HepG2 (cell line): ENCODE measurements at regions not wholly inside any gene's neighbourhood (a gene's known extent, or its start where the extent isn't known, plus 50 kb on each side); places are given as distances from the start of the nearest gene placed in this dataset.

Experiments used
- ATAC-seq: fragments of 200-7000 bp; cut with Tn5 transposase; 3 replicates; pipeline ENCODE4 v1.9.1; 2020; ENCODE audit warnings: mild to moderate bottlenecking, moderate library complexity
- BruUV-seq: library from RNA; stranded (reverse); fragments of 400-500 nt; replicated peaks from 2 replicates; lab custom pipeline; 2021; lab: Mats Ljungman, UMichigan
- CTCF ChIA-PET: fragments of 300-600 bp; formaldehyde crosslinking; extraction: SDS; loops from one replicate; lab custom pipeline; 2021; ENCODE audit warnings: low total read pairs, inconsistent platforms, low intra/inter-chr PET ratio; lab: Yijun Ruan, JAX
- POLR2A ChIA-PET: fragments of 350-600 bp; sonication (Branson Sonifier 250); formaldehyde crosslinking; loops from one replicate; lab custom pipeline; 2020; ENCODE audit warnings: antibody characterized with exemption, inconsistent platforms; lab: Yijun Ruan, JAX
- DNase-seq: peaks from one replicate; pipeline ENCODE4 v3.0.0-alpha.2; 2015; ENCODE audit warnings: low spot score
- FAIRE-seq: peaks from 3 replicates; lab custom pipeline; 2011; peaks lifted over from hg19 to GRCh38; lab: Jason Lieb, UNC
- H2AFZ ChIP-seq: one replicate; pipeline ENCODE4 v1.6.1; 2011; ENCODE audit warnings: low read length, inconsistent platforms
- H3K27ac ChIP-seq: fragments of 300-600 bp; 3 replicates; pipeline ENCODE4 v1.8.0; 2011; ENCODE audit warnings: mixed run types, mild to moderate bottlenecking, mixed read lengths, low read length, inconsistent platforms; ENCODE audit not compliant: insufficient read depth; ENCODE audit errors: extremely low read length
- H3K27me3 ChIP-seq, 2 experiments: fragments of 200-600 bp in 1 of 2; 2 replicates in 1 of 2; 3 replicates in 1 of 2; pipeline versions ENCODE4 v1.6.0 to v1.8.0; 2011; ENCODE audit warnings: low read length in 2 of 2, mild to moderate bottlenecking in 2 of 2, moderate library complexity in 2 of 2, inconsistent platforms in 1 of 2; ENCODE audit not compliant: insufficient read depth in 2 of 2, control insufficient read depth in 1 of 2
- H3K36me3 ChIP-seq, 2 experiments: fragments of 200-600 bp in 1 of 2; replicated peaks in 1 of 2; 2 replicates in 1 of 2; 3 replicates in 1 of 2; pipeline versions ENCODE4 v1.5.1 to v1.8.0; 2011; ENCODE audit warnings: low read length in 2 of 2, inconsistent platforms in 1 of 2; ENCODE audit not compliant: insufficient read depth in 2 of 2, control insufficient read depth in 1 of 2
- H3K4me1 ChIP-seq: 2 replicates; pipeline ENCODE4 v1.5.1; 2012; ENCODE audit warnings: low read length, inconsistent platforms; ENCODE audit not compliant: insufficient read depth
- H3K4me2 ChIP-seq: 2 replicates; pipeline ENCODE4 v1.6.0; 2011; ENCODE audit warnings: low read depth, low read length, inconsistent platforms
- H3K4me3 ChIP-seq, 3 experiments: fragments of 200-600 bp in 1 of 3; sonication (generic), shearing (Covaris generic) in 1 of 3; replicated peaks in 1 of 3; 2 replicates each; pipeline ENCODE4 v1.5.1; 2011 to 2016; ENCODE audit warnings: low read length in 3 of 3, inconsistent platforms in 2 of 3, low read depth in 2 of 3, mild to moderate bottlenecking in 2 of 3, control low read depth in 1 of 3, mixed read lengths in 1 of 3; ENCODE audit not compliant: insufficient read depth in 1 of 3
- H3K79me2 ChIP-seq: one replicate; pipeline ENCODE4 v1.6.1; 2011; ENCODE audit warnings: low read length, inconsistent platforms; ENCODE audit not compliant: insufficient read depth
- H3K9ac ChIP-seq: 2 replicates; pipeline ENCODE4 v1.6.0; 2011; ENCODE audit warnings: mild to moderate bottlenecking, low read depth, low read length, inconsistent platforms; ENCODE audit not compliant: insufficient read depth
- H3K9me3 ChIP-seq: 2 replicates; pipeline ENCODE4 v1.5.1; 2012; ENCODE audit warnings: mild to moderate bottlenecking, low read length
- H4K20me1 ChIP-seq: 2 replicates; pipeline ENCODE4 v1.6.0; 2011; ENCODE audit warnings: inconsistent platforms, mild to moderate bottlenecking, low read length, moderate library complexity; ENCODE audit not compliant: insufficient read depth
- HDAC1 ChIP-seq: sonication (generic); formaldehyde crosslinking; IDR thresholded peaks from 2 replicates; pipeline ENCODE4 v1.5.1; 2020; ENCODE audit warnings: mild to moderate bottlenecking, missing genetic modification reagents
- HOXA7 ChIP-seq: sonication (generic); formaldehyde crosslinking; IDR thresholded peaks from 2 replicates; pipeline ENCODE4 v1.8.1; 2022; ENCODE audit warnings: mild to moderate bottlenecking, missing genetic modification reagents, moderate library complexity
- NBN ChIP-seq: fragments of 450-650 bp; conservative IDR thresholded peaks from 2 replicates; pipeline ENCODE4 v1.6.1; 2017
- PAX8 ChIP-seq: sonication (generic); formaldehyde crosslinking; IDR thresholded peaks from 2 replicates; pipeline ENCODE4 v1.8.0; 2022; ENCODE audit warnings: mild to moderate bottlenecking, missing genetic modification reagents, borderline replicate concordance
- STAG1 ChIP-seq: sonication (generic); formaldehyde crosslinking; IDR thresholded peaks from 2 replicates; pipeline ENCODE4 v1.4.0; 2020; ENCODE audit warnings: missing genetic modification reagents
- ZBTB7B ChIP-seq: sonication (generic); formaldehyde crosslinking; IDR thresholded peaks from 2 replicates; pipeline ENCODE4 v1.4.0; 2020; ENCODE audit warnings: missing genetic modification reagents
- ZNF12 ChIP-seq: sonication (generic); formaldehyde crosslinking; IDR thresholded peaks from 2 replicates; pipeline ENCODE4 v1.5.0; 2020; ENCODE audit warnings: missing genetic modification reagents
- ZNF296 ChIP-seq: sonication (generic); formaldehyde crosslinking; conservative IDR thresholded peaks from 2 replicates; pipeline ENCODE4 v1.5.0; 2020; ENCODE audit warnings: mild to moderate bottlenecking, missing genetic modification reagents
- ZNF652 ChIP-seq: IDR thresholded peaks from 2 replicates; pipeline ENCODE4 v1.6.1; 2016; ENCODE audit warnings: low read depth, borderline replicate concordance
- ZNF772 ChIP-seq: sonication (generic); formaldehyde crosslinking; IDR thresholded peaks from 2 replicates; pipeline ENCODE4 v1.5.0; 2020; ENCODE audit warnings: mild to moderate bottlenecking, missing genetic modification reagents
- WGBS: methylation state at CpG from one replicate; pipeline ENCODE4 v1.1.6; 2017; ENCODE audit warnings: low lambda C conversion rate; 5-methylcytosine and 5-hydroxymethylcytosine counted together
- in situ Hi-C: cut with HindIII; loops from 2 replicates; pipeline ENCODE4 v1.10.0; 2017; ENCODE audit warnings: low pct_unique_long_range_greater_than_20kb; ENCODE audit not compliant: extremely low pct_ligation_motif_present
- intact Hi-C: fragments of 100-400 bp; cut with micrococcal nuclease; formaldehyde crosslinking; loops from one replicate; pipeline ENCODE4 v1.10.0; 2022; ENCODE audit not compliant: unreplicated experiment
- TF ChIP-seq, protein P1 (sequence below): sonication (generic); formaldehyde crosslinking; IDR thresholded peaks from 2 replicates; pipeline ENCODE4 v1.4.0; 2020; ENCODE audit warnings: missing genetic modification reagents
- TF ChIP-seq, protein P2 (sequence below): sonication (generic); formaldehyde crosslinking; IDR thresholded peaks from 2 replicates; pipeline ENCODE4 v1.5.1; 2020; ENCODE audit warnings: missing genetic modification reagents, mild to moderate bottlenecking, borderline replicate concordance
- TF ChIP-seq, protein P3 (sequence below): sonication (generic); formaldehyde crosslinking; IDR thresholded peaks from 2 replicates; pipeline ENCODE4 v1.9.0; 2022; ENCODE audit warnings: low read depth, missing genetic modification reagents

DNA sequence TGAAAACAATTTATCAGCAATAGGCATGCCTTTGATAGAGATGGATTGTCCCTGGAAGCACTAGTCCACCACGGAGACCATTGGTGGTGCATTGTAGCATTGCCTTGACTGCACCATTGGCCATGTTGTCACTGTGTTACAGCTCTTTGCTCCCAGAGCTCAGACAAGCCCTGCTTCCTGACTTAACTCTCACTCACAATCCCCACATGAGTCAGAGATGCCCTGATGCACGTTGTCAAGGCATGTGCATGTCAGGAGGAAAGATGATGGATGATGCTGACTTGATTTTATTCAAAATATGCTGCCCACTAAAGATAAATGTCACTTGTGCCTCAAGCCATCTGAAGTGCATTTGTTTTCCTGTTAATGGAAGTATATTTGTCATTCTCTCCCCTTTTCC is 266.1 kb downstream of the ARRDC4 start (continued):
- no peak for TF ChIP-seq ZBTB7B (CRISPR knock-in tag)
- no peak for TF ChIP-seq ZNF652 (CRISPR knock-in tag)
- no peak for TF ChIP-seq ZNF772 (CRISPR knock-in tag)
- TF ChIP-seq, protein P1, sequence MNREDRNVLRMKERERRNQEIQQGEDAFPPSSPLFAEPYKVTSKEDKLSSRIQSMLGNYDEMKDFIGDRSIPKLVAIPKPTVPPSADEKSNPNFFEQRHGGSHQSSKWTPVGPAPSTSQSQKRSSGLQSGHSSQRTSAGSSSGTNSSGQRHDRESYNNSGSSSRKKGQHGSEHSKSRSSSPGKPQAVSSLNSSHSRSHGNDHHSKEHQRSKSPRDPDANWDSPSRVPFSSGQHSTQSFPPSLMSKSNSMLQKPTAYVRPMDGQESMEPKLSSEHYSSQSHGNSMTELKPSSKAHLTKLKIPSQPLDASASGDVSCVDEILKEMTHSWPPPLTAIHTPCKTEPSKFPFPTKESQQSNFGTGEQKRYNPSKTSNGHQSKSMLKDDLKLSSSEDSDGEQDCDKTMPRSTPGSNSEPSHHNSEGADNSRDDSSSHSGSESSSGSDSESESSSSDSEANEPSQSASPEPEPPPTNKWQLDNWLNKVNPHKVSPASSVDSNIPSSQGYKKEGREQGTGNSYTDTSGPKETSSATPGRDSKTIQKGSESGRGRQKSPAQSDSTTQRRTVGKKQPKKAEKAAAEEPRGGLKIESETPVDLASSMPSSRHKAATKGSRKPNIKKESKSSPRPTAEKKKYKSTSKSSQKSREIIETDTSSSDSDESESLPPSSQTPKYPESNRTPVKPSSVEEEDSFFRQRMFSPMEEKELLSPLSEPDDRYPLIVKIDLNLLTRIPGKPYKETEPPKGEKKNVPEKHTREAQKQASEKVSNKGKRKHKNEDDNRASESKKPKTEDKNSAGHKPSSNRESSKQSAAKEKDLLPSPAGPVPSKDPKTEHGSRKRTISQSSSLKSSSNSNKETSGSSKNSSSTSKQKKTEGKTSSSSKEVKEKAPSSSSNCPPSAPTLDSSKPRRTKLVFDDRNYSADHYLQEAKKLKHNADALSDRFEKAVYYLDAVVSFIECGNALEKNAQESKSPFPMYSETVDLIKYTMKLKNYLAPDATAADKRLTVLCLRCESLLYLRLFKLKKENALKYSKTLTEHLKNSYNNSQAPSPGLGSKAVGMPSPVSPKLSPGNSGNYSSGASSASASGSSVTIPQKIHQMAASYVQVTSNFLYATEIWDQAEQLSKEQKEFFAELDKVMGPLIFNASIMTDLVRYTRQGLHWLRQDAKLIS, result no peak
- no peak for TF ChIP-seq NBN

DNA sequence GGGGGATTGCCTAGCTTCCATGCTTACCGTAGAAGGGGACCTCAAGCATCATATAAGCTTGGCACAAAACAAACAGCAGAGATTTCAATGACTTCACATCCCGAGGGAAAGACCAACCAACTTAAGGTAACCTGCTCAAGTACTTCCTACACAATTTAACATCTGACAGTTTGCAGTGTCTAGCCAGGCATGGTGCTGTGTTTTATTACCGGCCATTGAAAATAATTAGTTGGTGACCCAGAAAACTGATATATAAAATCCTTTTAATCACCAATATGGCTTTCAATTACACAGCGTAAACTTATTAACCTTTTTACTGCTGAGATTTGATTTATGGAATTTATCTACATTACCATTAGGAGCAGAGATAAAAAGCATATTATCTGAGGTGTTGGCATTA is 268.3 kb downstream of the ARRDC4 start:
- Histone ChIP-seq H3K4me2 (no peak overlapping the region), H3K27me3 (no peaks in the 10 kb centered on the region), H3K4me1 (no peaks in the 10 kb centered on the region), H3K79me2 (no peaks in the 10 kb centered on the region), H3K4me3 (no peak overlapping the region), H2AFZ (no peak overlapping the region), H3K27ac (no peak overlapping the region)
- BruUV-seq, result no TSS peak
- intact Hi-C loops, result no loop called here
- CTCF ChIA-PET, result no interaction called here
- ATAC-seq, result no peak
- whole genome bisulfite sequencing, result 16% methylated on average over 4 of the region's 4 CpGs
- TF ChIP-seq HDAC1 (CRISPR knock-in tag), result no peak
- TF ChIP-seq ZNF296 (CRISPR knock-in tag), result no peak
- TF ChIP-seq, protein P2, sequence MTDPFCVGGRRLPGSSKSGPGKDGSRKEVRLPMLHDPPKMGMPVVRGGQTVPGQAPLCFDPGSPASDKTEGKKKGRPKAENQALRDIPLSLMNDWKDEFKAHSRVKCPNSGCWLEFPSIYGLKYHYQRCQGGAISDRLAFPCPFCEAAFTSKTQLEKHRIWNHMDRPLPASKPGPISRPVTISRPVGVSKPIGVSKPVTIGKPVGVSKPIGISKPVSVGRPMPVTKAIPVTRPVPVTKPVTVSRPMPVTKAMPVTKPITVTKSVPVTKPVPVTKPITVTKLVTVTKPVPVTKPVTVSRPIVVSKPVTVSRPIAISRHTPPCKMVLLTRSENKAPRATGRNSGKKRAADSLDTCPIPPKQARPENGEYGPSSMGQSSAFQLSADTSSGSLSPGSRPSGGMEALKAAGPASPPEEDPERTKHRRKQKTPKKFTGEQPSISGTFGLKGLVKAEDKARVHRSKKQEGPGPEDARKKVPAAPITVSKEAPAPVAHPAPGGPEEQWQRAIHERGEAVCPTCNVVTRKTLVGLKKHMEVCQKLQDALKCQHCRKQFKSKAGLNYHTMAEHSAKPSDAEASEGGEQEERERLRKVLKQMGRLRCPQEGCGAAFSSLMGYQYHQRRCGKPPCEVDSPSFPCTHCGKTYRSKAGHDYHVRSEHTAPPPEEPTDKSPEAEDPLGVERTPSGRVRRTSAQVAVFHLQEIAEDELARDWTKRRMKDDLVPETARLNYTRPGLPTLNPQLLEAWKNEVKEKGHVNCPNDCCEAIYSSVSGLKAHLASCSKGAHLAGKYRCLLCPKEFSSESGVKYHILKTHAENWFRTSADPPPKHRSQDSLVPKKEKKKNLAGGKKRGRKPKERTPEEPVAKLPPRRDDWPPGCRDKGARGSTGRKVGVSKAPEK (CRISPR knock-in tag), result no peak
- TF ChIP-seq PAX8 (CRISPR knock-in tag), result no peak
- TF ChIP-seq, protein P3, sequence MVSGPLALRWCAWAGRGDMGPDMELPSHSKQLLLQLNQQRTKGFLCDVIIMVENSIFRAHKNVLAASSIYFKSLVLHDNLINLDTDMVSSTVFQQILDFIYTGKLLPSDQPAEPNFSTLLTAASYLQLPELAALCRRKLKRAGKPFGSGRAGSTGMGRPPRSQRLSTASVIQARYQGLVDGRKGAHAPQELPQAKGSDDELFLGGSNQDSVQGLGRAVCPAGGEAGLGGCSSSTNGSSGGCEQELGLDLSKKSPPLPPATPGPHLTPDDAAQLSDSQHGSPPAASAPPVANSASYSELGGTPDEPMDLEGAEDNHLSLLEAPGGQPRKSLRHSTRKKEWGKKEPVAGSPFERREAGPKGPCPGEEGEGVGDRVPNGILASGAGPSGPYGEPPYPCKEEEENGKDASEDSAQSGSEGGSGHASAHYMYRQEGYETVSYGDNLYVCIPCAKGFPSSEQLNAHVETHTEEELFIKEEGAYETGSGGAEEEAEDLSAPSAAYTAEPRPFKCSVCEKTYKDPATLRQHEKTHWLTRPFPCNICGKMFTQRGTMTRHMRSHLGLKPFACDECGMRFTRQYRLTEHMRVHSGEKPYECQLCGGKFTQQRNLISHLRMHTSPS (CRISPR knock-in tag), result no peak
- TF ChIP-seq ZNF12 (CRISPR knock-in tag), result no peak
- TF ChIP-seq STAG1 (CRISPR knock-in tag), result no peak
- TF ChIP-seq HOXA7, result no peak
- TF ChIP-seq, all 625 proteins: peak for 0
- H3K9me3 ChIP-seq, result no peaks in the 10 kb centered on the region
- no peak for DNase-seq
- no peaks in the 10 kb centered on the region for H4K20me1 ChIP-seq
- POLR2A ChIA-PET, result no interaction called here
- no peak overlapping the region for H3K9ac ChIP-seq
- no peaks in the 10 kb centered on the region for H3K36me3 ChIP-seq
- in situ Hi-C loops, result no loop called here
- FAIRE-seq, result no peak
